ENCODE measurements at regions not wholly inside any gene's neighbourhood (a gene's known extent, or its start where the extent isn't known, plus 50 kb on each side); places are given as distances from the start of the nearest gene placed in this dataset.

- DNase-seq, result no peak
- intact Hi-C loops (cut with DNase I), result no loop called here
These were observed 393.6 kb downstream of the LMO7 start for GRCh38 chr13:76029706-76030105.

- DNase-seq, result no peak
- intact Hi-C loops (cut with DNase I), result no loop called here
These were observed 393.0 kb downstream of the LMO7 start for GRCh38 chr13:76029088-76029487.

- intact Hi-C loops (cut with DNase I), result no loop called here
- peak in 1 of 42 donors; percentile 24 for DNase-seq
These were observed 391.0 kb downstream of the LMO7 start for GRCh38 chr13:76027131-76027530.

GRCh38 chr13:76025392-76025791 lies 389.3 kb downstream of the LMO7 start:
- intact Hi-C loops (cut with DNase I), result no loop called here

GRCh38 chr13:76024151-76024550 lies 388.0 kb downstream of the LMO7 start:
- intact Hi-C loops (cut with DNase I), result no loop called here
- DNase-seq, result no peak

More at GRCh38 chr13:76025392-76025791, 389.3 kb downstream of the LMO7 start:
- no peak for DNase-seq

- intact Hi-C loops (cut with DNase I), result no loop called here
- DNase-seq, result no peak
These were observed 387.5 kb downstream of the LMO7 start for GRCh38 chr13:76023652-76024051.

GRCh38 chr13:76020421-76020955 lies 384.4 kb downstream of the LMO7 start:
- intact Hi-C loops (cut with DNase I), result no loop called here
- no peak for DNase-seq

- intact Hi-C loops (cut with DNase I), result loop anchor here (5.0 kb wide), 1 partner anchor 142 kb away; no protein-coding TSS in a partner anchor
- peak; percentile 53 to 90 (median 76) for DNase-seq
These were observed 383.4 kb downstream of the LMO7 start for GRCh38 chr13:76019421-76020044.

- intact Hi-C loops (cut with DNase I), result loop anchor here (5.0 kb wide), 1 partner anchor 141 kb away; no protein-coding TSS in a partner anchor
- DNase-seq, result peak in 11 of 42 donors; percentile 9 to 63 (median 44)
These were observed 381.9 kb downstream of the LMO7 start for GRCh38 chr13:76017861-76018556.

GRCh38 chr13:76016799-76017400 lies 380.8 kb downstream of the LMO7 start:
- peak in 7 of 42 donors; percentile 15 to 65 (median 25) for DNase-seq
- intact Hi-C loops (cut with DNase I), result loop anchor here (5.0 kb wide), 1 partner anchor 140 kb away; no protein-coding TSS in a partner anchor

- DNase-seq, result peak in 17 of 42 donors; percentile 11 to 56 (median 20)
- intact Hi-C loops (cut with DNase I), result loop anchor here (5.0 kb wide), 1 partner anchor 137 kb away; no protein-coding TSS in a partner anchor
These were observed 378.5 kb downstream of the LMO7 start for GRCh38 chr13:76014406-76015318.

- no peak for DNase-seq
- intact Hi-C loops (cut with DNase I), result no loop called here
These were observed 376.1 kb downstream of the LMO7 start for GRCh38 chr13:76012091-76012721.

- DNase-seq, result no peak
- intact Hi-C loops (cut with DNase I), result no loop called here
These were observed 373.2 kb downstream of the LMO7 start for GRCh38 chr13:76009267-76009890.

- no peak for DNase-seq
- intact Hi-C loops (cut with DNase I), result no loop called here
These were observed 368.3 kb downstream of the LMO7 start for GRCh38 chr13:76004416-76004815.

- intact Hi-C loops (cut with DNase I), result no loop called here
- DNase-seq, result no peak
These were observed 364.0 kb downstream of the LMO7 start for GRCh38 chr13:76000131-76000530.

- intact Hi-C loops (cut with DNase I), result no loop called here
- DNase-seq, result no peak
These were observed 360.5 kb downstream of the LMO7 start for GRCh38 chr13:75996582-75996981.

GRCh38 chr13:75995966-75996365 lies 359.8 kb downstream of the LMO7 start:
- intact Hi-C loops (cut with DNase I), result no loop called here
- no peak for DNase-seq

GRCh38 chr13:75993823-75994222 lies 357.7 kb downstream of the LMO7 start:
- intact Hi-C loops (cut with DNase I), result no loop called here
- no peak for DNase-seq

All from head of caudate nucleus (tissue), 42 donors.